ENCODE measurements at regions not wholly inside any gene's neighbourhood (a gene's known extent, or its start where the extent isn't known, plus 50 kb on each side); places are given as distances from the start of the nearest gene placed in this dataset.

DNA sequence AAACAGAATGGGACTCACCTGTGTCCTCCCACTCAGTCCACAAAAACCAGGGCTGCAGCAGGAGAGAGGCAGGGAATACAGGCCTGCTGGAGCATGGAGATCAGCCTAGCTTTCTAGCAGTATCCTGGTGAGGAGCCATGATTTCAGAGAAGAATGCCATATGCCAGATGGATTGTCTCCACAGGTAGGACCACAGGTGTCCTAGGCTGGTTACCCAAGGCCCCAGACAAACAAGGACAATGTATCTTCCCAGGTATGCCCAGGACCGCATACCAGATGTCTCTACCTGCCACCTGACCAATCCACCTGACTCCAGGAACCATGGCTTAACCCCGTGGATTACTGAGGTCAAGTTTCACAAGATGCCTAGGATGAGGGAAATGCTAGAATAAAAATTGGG, 295.4 kb upstream of the NPSR1 start:
- no peaks in the 10 kb centered on the region for H3K36me3 ChIP-seq (ENCODE audit: low read depth, low read length)
- TF ChIP-seq, protein P1, sequence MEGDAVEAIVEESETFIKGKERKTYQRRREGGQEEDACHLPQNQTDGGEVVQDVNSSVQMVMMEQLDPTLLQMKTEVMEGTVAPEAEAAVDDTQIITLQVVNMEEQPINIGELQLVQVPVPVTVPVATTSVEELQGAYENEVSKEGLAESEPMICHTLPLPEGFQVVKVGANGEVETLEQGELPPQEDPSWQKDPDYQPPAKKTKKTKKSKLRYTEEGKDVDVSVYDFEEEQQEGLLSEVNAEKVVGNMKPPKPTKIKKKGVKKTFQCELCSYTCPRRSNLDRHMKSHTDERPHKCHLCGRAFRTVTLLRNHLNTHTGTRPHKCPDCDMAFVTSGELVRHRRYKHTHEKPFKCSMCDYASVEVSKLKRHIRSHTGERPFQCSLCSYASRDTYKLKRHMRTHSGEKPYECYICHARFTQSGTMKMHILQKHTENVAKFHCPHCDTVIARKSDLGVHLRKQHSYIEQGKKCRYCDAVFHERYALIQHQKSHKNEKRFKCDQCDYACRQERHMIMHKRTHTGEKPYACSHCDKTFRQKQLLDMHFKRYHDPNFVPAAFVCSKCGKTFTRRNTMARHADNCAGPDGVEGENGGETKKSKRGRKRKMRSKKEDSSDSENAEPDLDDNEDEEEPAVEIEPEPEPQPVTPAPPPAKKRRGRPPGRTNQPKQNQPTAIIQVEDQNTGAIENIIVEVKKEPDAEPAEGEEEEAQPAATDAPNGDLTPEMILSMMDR (conservative IDR thresholded peaks at IDR 0.05; ENCODE audit: low read depth, low read length): no peak
- TF ChIP-seq EZH2phosphoT487 (IDR thresholded peaks at IDR 0.05; ENCODE audit: borderline replicate concordance, low read length): no peak
- no peak for TF ChIP-seq EZH2 (IDR thresholded peaks at IDR 0.05; ENCODE audit: low read length, unreplicated experiment)
- BruUV-seq (replicated peaks): no TSS peak
- H3F3A ChIP-seq (ENCODE audit: low read length, unreplicated experiment): no peaks in the 10 kb centered on the region
- H4K20me1 ChIP-seq (ENCODE audit: low read length): no peaks in the 10 kb centered on the region
- H2AFZ ChIP-seq (ENCODE audit: low read length): no peak overlapping the region
- H3K4me2 ChIP-seq (ENCODE audit: low read length): no peak overlapping the region
- no peak overlapping the region for H3K4me3 ChIP-seq (ENCODE audit: low read length)
- ChIA-PET CTCF (no interaction called here), POLR2A (ENCODE audit: unreplicated experiment) (no interaction called here)
- no peak for ATAC-seq
- DNase-seq: no peak
- no peaks in the 10 kb centered on the region for H3K9me2 ChIP-seq (replicated peaks; ENCODE audit: low read length)
- intact Hi-C loops (cut with micrococcal nuclease): no loop called here
- no peaks in the 10 kb centered on the region for H3K79me2 ChIP-seq (ENCODE audit: low read length)
- H3K4me1 ChIP-seq (ENCODE audit: insufficient read depth, low read length): no peaks in the 10 kb centered on the region
- no peak overlapping the region for H3K9ac ChIP-seq (ENCODE audit: low read length)
- H3K27ac ChIP-seq (ENCODE audit: low read length): no peak overlapping the region
- no peaks in the 10 kb centered on the region for H3K27me3 ChIP-seq (ENCODE audit: low read length)
- H3K9me3 ChIP-seq (ENCODE audit: low read length): no peaks in the 10 kb centered on the region

DNA sequence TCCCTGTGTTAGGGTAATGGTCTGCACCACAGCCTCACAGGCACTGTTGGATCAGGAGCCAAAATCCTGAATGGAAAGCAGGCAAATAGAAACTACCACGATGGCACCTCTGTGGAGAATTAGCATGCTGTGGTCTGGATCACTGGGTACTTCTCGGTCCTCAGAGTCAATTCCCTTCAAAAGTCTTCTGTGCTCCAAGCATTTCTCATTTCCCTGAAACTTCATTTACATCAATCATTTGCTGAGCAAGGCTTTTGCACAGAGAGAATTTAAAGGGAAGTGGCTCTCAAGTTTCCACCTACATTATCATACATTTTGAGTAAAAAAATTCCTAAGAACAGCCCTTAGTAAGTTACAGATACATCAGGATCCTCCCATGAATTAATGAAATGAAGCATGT, 293.9 kb upstream of the NPSR1 start:
- H3K36me3 ChIP-seq (ENCODE audit: low read depth, low read length): no peaks in the 10 kb centered on the region
- H3K27ac ChIP-seq (ENCODE audit: low read length): no peak overlapping the region
- CTCF ChIA-PET: no interaction called here
- TF ChIP-seq EZH2phosphoT487 (IDR thresholded peaks at IDR 0.05; ENCODE audit: borderline replicate concordance, low read length): no peak
- TF ChIP-seq, protein P1 (conservative IDR thresholded peaks at IDR 0.05; ENCODE audit: low read depth, low read length): no peak
- no peak for TF ChIP-seq EZH2 (IDR thresholded peaks at IDR 0.05; ENCODE audit: low read length, unreplicated experiment)
- DNase-seq: no peak
- no peak overlapping the region for H3K4me3 ChIP-seq (ENCODE audit: low read length)
- no peaks in the 10 kb centered on the region for H3K27me3 ChIP-seq (ENCODE audit: low read length)
- H3K9ac ChIP-seq (ENCODE audit: low read length): no peak overlapping the region
- POLR2A ChIA-PET (ENCODE audit: unreplicated experiment): no interaction called here
- H3K4me1 ChIP-seq (ENCODE audit: insufficient read depth, low read length): no peaks in the 10 kb centered on the region
- no TSS peak for BruUV-seq (replicated peaks)
- no peak overlapping the region for H3K4me2 ChIP-seq (ENCODE audit: low read length)
- no peaks in the 10 kb centered on the region for H3K79me2 ChIP-seq (ENCODE audit: low read length)
- H3K9me3 ChIP-seq (ENCODE audit: low read length): no peaks in the 10 kb centered on the region
- no peak for ATAC-seq
- H3F3A ChIP-seq (ENCODE audit: low read length, unreplicated experiment): no peaks in the 10 kb centered on the region
- no peaks in the 10 kb centered on the region for H4K20me1 ChIP-seq (ENCODE audit: low read length)
- no peaks in the 10 kb centered on the region for H3K9me2 ChIP-seq (replicated peaks; ENCODE audit: low read length)
- H2AFZ ChIP-seq (ENCODE audit: low read length): no peak overlapping the region
- intact Hi-C loops (cut with micrococcal nuclease): no loop called here

DNA sequence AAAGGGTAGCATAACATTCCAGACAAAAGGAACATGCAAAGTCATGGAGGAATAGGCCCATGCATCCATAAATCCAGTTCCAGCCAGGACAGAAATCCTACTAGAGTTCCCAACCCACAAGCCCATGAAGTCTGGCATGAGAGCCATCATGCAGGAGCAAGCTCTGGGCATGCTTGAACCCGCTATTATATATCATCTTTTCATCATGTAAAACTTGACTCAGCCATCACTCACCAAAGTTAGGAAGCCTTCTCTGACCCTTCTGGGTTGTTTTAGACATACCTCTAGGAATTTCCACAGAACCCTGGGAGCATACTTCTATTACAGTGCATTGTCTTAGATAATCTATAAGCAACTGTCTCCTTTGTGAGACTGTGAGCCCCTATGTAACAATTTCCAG, 293.0 kb upstream of the NPSR1 start:
- Histone ChIP-seq H3K9me3 (ENCODE audit: low read length) (no peaks in the 10 kb centered on the region), H4K20me1 (ENCODE audit: low read length) (no peaks in the 10 kb centered on the region), H3F3A (ENCODE audit: low read length, unreplicated experiment) (no peaks in the 10 kb centered on the region), H3K9me2 (replicated peaks; ENCODE audit: low read length) (no peaks in the 10 kb centered on the region), H3K4me2 (ENCODE audit: low read length) (no peak overlapping the region), H3K36me3 (ENCODE audit: low read depth, low read length) (no peaks in the 10 kb centered on the region), H3K4me3 (ENCODE audit: low read length) (no peak overlapping the region), H3K27ac (ENCODE audit: low read length) (no peak overlapping the region), H3K79me2 (ENCODE audit: low read length) (no peaks in the 10 kb centered on the region), H3K27me3 (ENCODE audit: low read length) (no peaks in the 10 kb centered on the region), H3K4me1 (ENCODE audit: insufficient read depth, low read length) (no peaks in the 10 kb centered on the region), H2AFZ (ENCODE audit: low read length) (no peak overlapping the region), H3K9ac (ENCODE audit: low read length) (no peak overlapping the region)
- CTCF ChIA-PET: no interaction called here
- no TSS peak for BruUV-seq (replicated peaks)
- intact Hi-C loops (cut with micrococcal nuclease): no loop called here
- DNase-seq (no peak), ATAC-seq (no peak)
- POLR2A ChIA-PET (ENCODE audit: unreplicated experiment): no interaction called here
- no peak for TF ChIP-seq EZH2 (IDR thresholded peaks at IDR 0.05; ENCODE audit: low read length, unreplicated experiment)

Data from PC-3 (cell line).